IMR-90 (cell line): ENCODE measurements at regions not wholly inside any gene's neighbourhood (a gene's known extent, or its start where the extent isn't known, plus 50 kb on each side); places are given as distances from the start of the nearest gene placed in this dataset.
"Not testable (repeated sequence)": the region's sequence is repeated elsewhere in the genome, so short reads cannot be mapped to it uniquely, and the experiment has no call there.

ENCODE experiments used
- ATAC-seq: fragments of 200-7000 bp; cut with Tn5 transposase; 2 replicates; pipeline ENCODE4 v1.9.1; 2020; ENCODE audit warnings: low read depth, mild to moderate bottlenecking, moderate library complexity
- BruUV-seq: library from RNA; stranded (reverse); fragments of 400-500 nt; replicated peaks from 2 replicates; lab custom pipeline; 2021; lab: Mats Ljungman, UMichigan
- CTCF ChIA-PET: fragments of 300-600 bp; formaldehyde crosslinking; extraction: SDS; loops from one replicate; lab custom pipeline; 2021; ENCODE audit warnings: antibody characterized with exemption; lab: Yijun Ruan, JAX
- POLR2A ChIA-PET: fragments of 300-600 bp; sonication (Branson Sonifier 250); formaldehyde crosslinking; loops from one replicate; lab custom pipeline; 2022; ENCODE audit warnings: antibody characterized with exemption; ENCODE audit not compliant: unreplicated experiment; lab: Charles Lee
- DNase-seq: peaks from one replicate; pipeline ENCODE4 v3.0.0; 2013
- H2AFZ ChIP-seq: replicated peaks from 2 replicates; pipeline ENCODE3; 2013; ENCODE audit warnings: low read length, mild to moderate bottlenecking; ENCODE audit not compliant: poor library complexity
- H2AK5ac ChIP-seq: 2 replicates; pipeline ENCODE4 v1.6.1; 2013; ENCODE audit warnings: low read depth, low read length, inconsistent platforms
- H2AK9ac ChIP-seq: replicated peaks from 2 replicates; pipeline ENCODE3; 2013; ENCODE audit warnings: mild to moderate bottlenecking, low read depth, low read length, moderate library complexity; ENCODE audit not compliant: poor library complexity
- H2BK120ac ChIP-seq: 2 replicates; pipeline ENCODE4 v1.6.1; 2013; ENCODE audit warnings: low read depth, low read length, inconsistent platforms
- H2BK15ac ChIP-seq: 3 replicates; pipeline ENCODE4 v1.6.1; 2013; ENCODE audit warnings: low read depth, low read length, inconsistent platforms
- H2BK20ac ChIP-seq: 2 replicates; pipeline ENCODE4 v1.6.1; 2013; ENCODE audit warnings: low read depth, mild to moderate bottlenecking, inconsistent platforms, low read length, moderate library complexity
- H2BK5ac ChIP-seq: 2 replicates; pipeline ENCODE4 v1.6.1; 2013; ENCODE audit warnings: mild to moderate bottlenecking, low read depth, low read length, inconsistent platforms; ENCODE audit not compliant: poor library complexity, severe bottlenecking
- H3K14ac ChIP-seq: replicated peaks from 2 replicates; pipeline ENCODE4 v1.6.1; 2013; ENCODE audit warnings: low read depth, low read length, inconsistent platforms
- H3K18ac ChIP-seq: 2 replicates; pipeline ENCODE4 v1.6.1; 2013; ENCODE audit warnings: low read depth, low read length, control low read depth
- H3K23ac ChIP-seq: 2 replicates; pipeline ENCODE4 v1.6.1; 2013; ENCODE audit warnings: low read depth, low read length, inconsistent platforms
- H3K27ac ChIP-seq: 2 replicates; pipeline ENCODE4 v1.5.1; 2013; ENCODE audit warnings: mild to moderate bottlenecking, control low read depth, low read length; ENCODE audit not compliant: insufficient read depth
- H3K27me3 ChIP-seq: 2 replicates; pipeline ENCODE4 v1.6.1; 2013; ENCODE audit warnings: low read length; ENCODE audit not compliant: control insufficient read depth, insufficient read depth
- H3K36me3 ChIP-seq: 2 replicates; pipeline ENCODE4 v1.6.1; 2013; ENCODE audit warnings: low read length, mixed read lengths; ENCODE audit not compliant: control insufficient read depth, insufficient read depth
- H3K4ac ChIP-seq: 2 replicates; pipeline ENCODE4 v1.6.1; 2013; ENCODE audit warnings: low read depth, low read length, inconsistent platforms
- H3K4me1 ChIP-seq: 2 replicates; pipeline ENCODE4 v1.6.1; 2013; ENCODE audit warnings: low read length, mixed read lengths; ENCODE audit not compliant: control insufficient read depth, insufficient read depth
- H3K4me2 ChIP-seq: 2 replicates; pipeline ENCODE4 v1.6.1; 2013; ENCODE audit warnings: low read depth, mild to moderate bottlenecking, control low read depth, low read length, moderate library complexity
- H3K4me3 ChIP-seq: 2 replicates; pipeline ENCODE4 v1.5.1; 2013; ENCODE audit warnings: low read depth, mild to moderate bottlenecking, control low read depth, low read length, moderate library complexity; ENCODE audit not compliant: insufficient read depth
- H3K56ac ChIP-seq: 2 replicates; pipeline ENCODE4 v1.6.1; 2013; ENCODE audit warnings: low read length, inconsistent platforms; ENCODE audit not compliant: insufficient read depth; ENCODE audit errors: extremely low read depth
- H3K79me1 ChIP-seq, 2 experiments: 2 replicates each; pipeline ENCODE4 v1.6.1; 2013; ENCODE audit warnings: low read length in 2 of 2, inconsistent platforms in 1 of 2, low read depth in 1 of 2
- H3K9ac ChIP-seq: 2 replicates; pipeline ENCODE4 v1.6.1; 2013; ENCODE audit warnings: low read depth, low read length, control low read depth
- H3K9me1 ChIP-seq: 2 replicates; pipeline ENCODE4 v1.6.1; 2013; ENCODE audit warnings: low read length, inconsistent platforms; ENCODE audit not compliant: insufficient read depth
- H3K9me3 ChIP-seq: 2 replicates; pipeline ENCODE4 v1.6.1; 2013; ENCODE audit warnings: low read length; ENCODE audit not compliant: control insufficient read depth, insufficient read depth
- H4K20me1 ChIP-seq: 2 replicates; pipeline ENCODE4 v1.6.1; 2013; ENCODE audit warnings: low read length, inconsistent platforms; ENCODE audit not compliant: insufficient read depth
- H4K5ac ChIP-seq: 2 replicates; pipeline ENCODE4 v1.6.1; 2013; ENCODE audit warnings: mild to moderate bottlenecking, low read depth, low read length, control low read depth
- H4K8ac ChIP-seq, 2 experiments: 2 replicates each; pipeline ENCODE4 v1.6.1; 2013; ENCODE audit warnings: low read depth in 2 of 2, low read length in 2 of 2, control low read depth in 1 of 2, inconsistent platforms in 1 of 2
- H4K91ac ChIP-seq: 2 replicates; pipeline ENCODE4 v1.6.1; 2013; ENCODE audit warnings: low read depth, low read length, inconsistent platforms; ENCODE audit not compliant: insufficient read depth
- WGBS, 2 experiments: methylation state at CpG; one replicate each; pipeline versions ENCODE4 v1.1.5 to v1.1.7; 2013; ENCODE audit warnings: missing lambda C conversion rate in 2 of 2; ENCODE audit not compliant: insufficient read length in 1 of 2; ENCODE audit errors: extremely low coverage in 2 of 2; 5-methylcytosine and 5-hydroxymethylcytosine counted together
- dilution Hi-C: fragments of 300-500 bp; cut with HindIII; formaldehyde crosslinking; loops from one replicate; pipeline ENCODE4 v1.14.3; 2018; ENCODE audit warnings: low sequenced_read_pairs; ENCODE audit not compliant: unreplicated experiment
- in situ Hi-C: fragments of 300-500 bp; cut with MboI; formaldehyde crosslinking; loops from 3 replicates; pipeline ENCODE4 v1.14.3; 2019; ENCODE audit warnings: low sequenced_read_pairs, inconsistent platforms, mixed read lengths
- intact Hi-C: fragments of 100-400 bp; cut with micrococcal nuclease; formaldehyde crosslinking; loops from 2 replicates; pipeline ENCODE4 v1.10.0; 2022

GRCh38 chr1:149204396-149204795 is 101.0 kb upstream of the NBPF9 start:
- H3K4me1 ChIP-seq, H3K9ac ChIP-seq, DNase-seq, H2BK120ac ChIP-seq, H4K20me1 ChIP-seq, BruUV-seq, H2BK15ac ChIP-seq, H4K91ac ChIP-seq, H4K8ac ChIP-seq, H2AK9ac ChIP-seq, H3K9me1 ChIP-seq, H3K18ac ChIP-seq, H3K14ac ChIP-seq, dilution Hi-C loops, H3K27me3 ChIP-seq, ATAC-seq, H3K27ac ChIP-seq, in situ Hi-C loops, H3K36me3 ChIP-seq, H3K4me3 ChIP-seq, H3K9me3 ChIP-seq, intact Hi-C loops, H2BK20ac ChIP-seq, H2BK5ac ChIP-seq, H3K4ac ChIP-seq, H3K23ac ChIP-seq, H3K79me1 ChIP-seq, H2AK5ac ChIP-seq, H4K5ac ChIP-seq, H3K4me2 ChIP-seq, H3K56ac ChIP-seq, POLR2A ChIA-PET, H2AFZ ChIP-seq, CTCF ChIA-PET: not testable (repeated sequence)
- no CpG with 5 or more reads among the region's 2 CpGs for WGBS, 2 experiments

GRCh38 chr1:149208836-149209235 is 105.5 kb upstream of the NBPF9 start:
- H3K23ac ChIP-seq, dilution Hi-C loops, H3K9me1 ChIP-seq, H3K14ac ChIP-seq, BruUV-seq, H3K27ac ChIP-seq, H2BK120ac ChIP-seq, H3K4ac ChIP-seq, DNase-seq, POLR2A ChIA-PET, H3K18ac ChIP-seq, H2AK9ac ChIP-seq, H4K5ac ChIP-seq, H3K4me3 ChIP-seq, H2AFZ ChIP-seq, H3K4me1 ChIP-seq, H3K9ac ChIP-seq, CTCF ChIA-PET, H2AK5ac ChIP-seq, ATAC-seq, H3K79me1 ChIP-seq, H4K20me1 ChIP-seq, H3K36me3 ChIP-seq, H2BK15ac ChIP-seq, H2BK5ac ChIP-seq, intact Hi-C loops, H2BK20ac ChIP-seq, H3K27me3 ChIP-seq, H4K8ac ChIP-seq, H3K9me3 ChIP-seq, H4K91ac ChIP-seq, in situ Hi-C loops, H3K4me2 ChIP-seq, H3K56ac ChIP-seq: not testable (repeated sequence)
- no CpG with 5 or more reads among the region's 1 CpG for WGBS, 2 experiments
